GM19351 (cell line): ENCODE measurements at regions not wholly inside any gene's neighbourhood (a gene's known extent, or its start where the extent isn't known, plus 50 kb on each side); places are given as distances from the start of the nearest gene placed in this dataset.
"Not testable (repeated sequence)": the region's sequence is repeated elsewhere in the genome, so short reads cannot be mapped to it uniquely, and the experiment has no call there.

Experiments
- ATAC-seq: cut with Tn5 transposase; IDR thresholded peaks from one replicate; pipeline ENCODE4 v1.9.1; 2021; ENCODE audit warnings: mild to moderate bottlenecking, moderate library complexity; ENCODE audit not compliant: unreplicated experiment

- ATAC-seq: no peak
Observed at GRCh38 chrX:1020634-1021166, 191.7 kb downstream of the CRLF2 start.

GRCh38 chrX:1016926-1017325 is 195.5 kb downstream of the CRLF2 start:
- not testable (repeated sequence) for ATAC-seq

- not testable (repeated sequence) for ATAC-seq
Observed at GRCh38 chrX:1016281-1016680, 196.2 kb downstream of the CRLF2 start.

- no peak for ATAC-seq
Observed at GRCh38 chrX:1012678-1013300, 199.7 kb downstream of the CRLF2 start.

GRCh38 chrX:1011691-1012283 is 200.7 kb downstream of the CRLF2 start:
- ATAC-seq: no peak

GRCh38 chrX:1009771-1010170 is 202.7 kb downstream of the CRLF2 start:
- no peak for ATAC-seq

- no peak for ATAC-seq
Observed at GRCh38 chrX:1006156-1006730, 206.2 kb downstream of the CRLF2 start.

- ATAC-seq: no peak
Observed at GRCh38 chrX:1002611-1003010, 209.8 kb downstream of the CRLF2 start.

GRCh38 chrX:997631-998137 is 214.8 kb downstream of the CRLF2 start:
- ATAC-seq: peak; percentile 47

- ATAC-seq: no peak
Observed at GRCh38 chrX:994780-995179, 217.7 kb downstream of the CRLF2 start.

GRCh38 chrX:989959-990510 is 222.4 kb downstream of the CRLF2 start:
- ATAC-seq: peak; percentile 97

- ATAC-seq: not testable (repeated sequence)
Observed at GRCh38 chrX:988530-988929, 223.9 kb downstream of the CRLF2 start.

GRCh38 chrX:981791-982626 is 230.4 kb downstream of the CRLF2 start:
- ATAC-seq: no peak

- ATAC-seq: no peak
Observed at GRCh38 chrX:980587-981235, 231.7 kb downstream of the CRLF2 start.

- ATAC-seq: not testable (repeated sequence)
Observed at GRCh38 chrX:979127-979526, 233.3 kb downstream of the CRLF2 start.

- no peak for ATAC-seq
Observed at GRCh38 chrX:973010-973632, 239.3 kb downstream of the CRLF2 start.

GRCh38 chrX:968148-968965 is 244.1 kb downstream of the CRLF2 start:
- no peak for ATAC-seq

- ATAC-seq: no peak
Observed at GRCh38 chrX:966396-967070, 245.9 kb downstream of the CRLF2 start.
